ENCODE measurements at regions not wholly inside any gene's neighbourhood (a gene's known extent, or its start where the extent isn't known, plus 50 kb on each side); places are given as distances from the start of the nearest gene placed in this dataset.

DNA sequence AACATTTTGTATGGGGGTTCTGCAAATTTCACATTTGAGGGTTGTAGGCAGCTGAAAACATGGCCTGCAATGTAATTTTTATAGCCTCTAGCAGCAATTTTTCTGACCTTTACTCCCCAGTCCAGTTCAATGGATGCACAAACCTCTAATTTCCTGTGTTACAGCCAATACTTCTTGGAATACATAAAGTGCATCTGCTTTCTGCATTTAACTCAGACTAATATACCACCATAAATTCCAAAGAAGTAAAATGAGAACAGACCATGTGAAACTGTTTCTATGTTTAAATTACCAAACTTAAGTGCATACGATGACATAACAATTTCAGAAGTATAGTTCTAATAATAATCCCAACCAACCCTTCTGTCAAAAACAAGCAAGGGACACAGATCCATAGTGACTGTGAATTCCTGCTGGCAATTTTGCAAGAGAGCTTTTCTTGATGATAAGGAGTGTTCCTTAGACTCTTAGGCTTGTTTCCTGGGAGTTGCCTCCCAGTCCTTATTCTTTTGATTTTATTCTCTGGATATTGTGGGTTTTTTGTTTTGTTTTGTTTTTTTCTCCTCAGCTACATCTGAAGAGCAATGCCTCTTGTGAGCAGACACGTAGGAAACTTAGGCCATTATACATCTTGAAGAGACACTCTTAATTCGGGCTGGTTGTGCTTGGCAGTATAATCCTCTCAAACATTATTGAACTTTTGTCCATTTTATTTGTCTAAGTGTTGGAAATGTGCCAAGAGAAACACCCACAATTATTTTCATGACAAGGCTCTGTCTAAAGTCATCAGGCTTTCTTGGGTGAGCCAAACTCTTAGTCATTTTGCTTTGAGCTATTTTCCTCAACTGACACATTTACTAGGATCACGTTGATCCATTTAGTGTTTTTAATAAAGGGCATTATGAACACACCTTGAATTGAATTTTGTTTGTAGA, 51.3 kb upstream of the RERGL start:
- Histone ChIP-seq H2BK12ac (ENCODE audit: insufficient read length, low read depth, low read length) (no peak overlapping the region), H3K23ac (ENCODE audit: insufficient read length, low read depth, low read length) (no peak overlapping the region), H3K27me3 (ENCODE audit: insufficient read depth, low read length) (no peaks in the 10 kb centered on the region), H2BK120ac (ENCODE audit: low read depth, low read length, poor library complexity, severe bottlenecking) (no peak overlapping the region), H3K14ac (ENCODE audit: insufficient read depth, low read length) (no peak overlapping the region), H3K4me1 (ENCODE audit: insufficient read depth, low read length) (no peaks in the 10 kb centered on the region), H3K4ac (ENCODE audit: low read depth, low read length) (no peak overlapping the region), H4K91ac (ENCODE audit: insufficient read length, low read depth, low read length) (no peak overlapping the region), H3T11ph (ENCODE audit: low read length) (no peak overlapping the region), H4K20me1 (ENCODE audit: control insufficient read depth, insufficient read depth, insufficient read length) (no peaks in the 10 kb centered on the region), H2BK5ac (ENCODE audit: insufficient read length, low read length) (no peak overlapping the region), H4K8ac (replicated peaks; ENCODE audit: insufficient read length, low read depth, low read length) (no peak overlapping the region), H3K9ac (ENCODE audit: extremely low read depth, insufficient read length, low read length) (no peak overlapping the region), H3K79me1 (ENCODE audit: insufficient read depth, low read depth, low read length, poor library complexity, severe bottlenecking) (no peaks in the 10 kb centered on the region), H4K5ac (ENCODE audit: insufficient read length, low read depth, low read length) (no peak overlapping the region), H2BK20ac (ENCODE audit: low read depth, low read length, poor library complexity, severe bottlenecking) (no peak overlapping the region), H3K9me3 (ENCODE audit: control insufficient read depth, low read depth, low read length) (no peaks in the 10 kb centered on the region), H2AK5ac (ENCODE audit: insufficient read length, low read length) (no peak overlapping the region), H2BK15ac (ENCODE audit: low read depth, low read length) (no peak overlapping the region), H3K56ac (ENCODE audit: insufficient read length, low read depth, low read length) (no peak overlapping the region), H2AFZ (ENCODE audit: low read length) (no peak overlapping the region), H3K27ac (ENCODE audit: insufficient read length, low read depth, low read length) (no peak overlapping the region), H3K4me2 (ENCODE audit: insufficient read depth, insufficient read length, low read length) (no peak overlapping the region), H3K79me2 (ENCODE audit: insufficient read depth, low read length) (no peaks in the 10 kb centered on the region), H3K18ac (ENCODE audit: insufficient read length, low read depth, low read length) (no peak overlapping the region), H3K23me2 (ENCODE audit: insufficient read length, low read depth, low read length, poor library complexity, severe bottlenecking) (no peaks in the 10 kb centered on the region)
- DNase-seq = no peak
- TF ChIP-seq, protein P1, sequence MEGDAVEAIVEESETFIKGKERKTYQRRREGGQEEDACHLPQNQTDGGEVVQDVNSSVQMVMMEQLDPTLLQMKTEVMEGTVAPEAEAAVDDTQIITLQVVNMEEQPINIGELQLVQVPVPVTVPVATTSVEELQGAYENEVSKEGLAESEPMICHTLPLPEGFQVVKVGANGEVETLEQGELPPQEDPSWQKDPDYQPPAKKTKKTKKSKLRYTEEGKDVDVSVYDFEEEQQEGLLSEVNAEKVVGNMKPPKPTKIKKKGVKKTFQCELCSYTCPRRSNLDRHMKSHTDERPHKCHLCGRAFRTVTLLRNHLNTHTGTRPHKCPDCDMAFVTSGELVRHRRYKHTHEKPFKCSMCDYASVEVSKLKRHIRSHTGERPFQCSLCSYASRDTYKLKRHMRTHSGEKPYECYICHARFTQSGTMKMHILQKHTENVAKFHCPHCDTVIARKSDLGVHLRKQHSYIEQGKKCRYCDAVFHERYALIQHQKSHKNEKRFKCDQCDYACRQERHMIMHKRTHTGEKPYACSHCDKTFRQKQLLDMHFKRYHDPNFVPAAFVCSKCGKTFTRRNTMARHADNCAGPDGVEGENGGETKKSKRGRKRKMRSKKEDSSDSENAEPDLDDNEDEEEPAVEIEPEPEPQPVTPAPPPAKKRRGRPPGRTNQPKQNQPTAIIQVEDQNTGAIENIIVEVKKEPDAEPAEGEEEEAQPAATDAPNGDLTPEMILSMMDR (conservative IDR thresholded peaks at IDR 0.05) = no peak
- Mint-ChIP-seq H3K9me3 (no peaks in the 10 kb centered on the region), H3K27me3 (ENCODE audit: low read depth) (no peaks in the 10 kb centered on the region), H3K36me3 (ENCODE audit: insufficient read depth in 1 of 3, low read depth in 3 of 3) (no peaks in the 10 kb centered on the region), H3K4me3 (no peak overlapping the region), H3K27ac (peak overlapping the region in 1 of 3 experiments; percentile 86; a peak in 1 of 7 replicates), H3K4me1 (no peaks in the 10 kb centered on the region)
- no CpG with 5 or more reads among the region's 4 CpGs for WGBS (ENCODE audit: extremely low coverage, insufficient read length, low lambda C conversion rate)

Data from H9 (cell line).